ENCODE measurements at regions not wholly inside any gene's neighbourhood (a gene's known extent, or its start where the extent isn't known, plus 50 kb on each side); places are given as distances from the start of the nearest gene placed in this dataset.
"Not testable (repeated sequence)": the region's sequence is repeated elsewhere in the genome, so short reads cannot be mapped to it uniquely, and the experiment has no call there.

GRCh38 chr4:33467291-33467690 lies 2747.1 kb downstream of the PCDH7 start:
- DNase-seq, result no peak

DNA sequence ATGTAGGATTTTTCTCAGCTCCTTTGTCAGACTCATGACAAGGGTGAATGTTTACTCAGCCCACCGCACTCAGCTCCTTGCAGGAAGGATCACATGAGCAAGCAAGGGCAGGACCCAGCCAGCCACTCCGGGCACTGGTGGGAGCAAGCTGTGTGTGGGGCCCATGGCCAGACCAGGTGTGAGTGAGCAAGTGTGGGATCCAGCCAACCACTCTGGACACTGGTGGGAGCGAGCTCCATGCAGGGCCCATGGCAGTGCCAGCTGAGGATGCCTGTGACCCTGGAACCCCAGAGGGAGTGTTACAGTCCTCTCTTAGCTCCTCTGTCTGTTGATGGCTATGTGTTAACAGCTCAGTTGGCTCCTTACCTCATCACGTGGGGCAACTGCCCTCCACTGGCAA lies 2750.6 kb downstream of the PCDH7 start:
- DNase-seq, result no peak

GRCh38 chr4:33477715-33478114 lies 2757.5 kb downstream of the PCDH7 start:
- DNase-seq, result no peak

GRCh38 chr4:33482773-33483172 lies 2761.5 kb downstream of the ARAP2 start:
- DNase-seq, result no peak

GRCh38 chr4:33485111-33485510 lies 2759.2 kb downstream of the ARAP2 start:
- no peak for DNase-seq

DNA sequence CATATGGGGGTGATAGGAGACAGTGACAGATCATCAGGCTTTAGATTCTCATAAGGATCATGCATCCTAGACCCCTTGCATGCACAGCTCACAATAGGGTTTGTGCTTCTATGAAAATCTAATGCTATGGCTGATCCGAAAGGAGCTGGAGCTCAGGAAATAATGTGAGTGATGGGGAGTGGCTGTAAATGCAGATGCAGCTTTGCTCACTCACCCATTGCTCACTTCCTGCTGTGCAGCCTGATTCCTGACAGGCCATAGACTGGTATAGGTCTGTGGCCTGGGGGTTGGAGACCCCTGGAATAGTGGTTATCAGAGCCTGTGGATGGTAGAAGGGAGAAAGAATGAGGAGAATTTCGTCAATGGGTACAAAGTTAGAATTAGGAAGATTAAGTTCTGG lies 2751.1 kb downstream of the ARAP2 start:
- no peak for DNase-seq

DNA sequence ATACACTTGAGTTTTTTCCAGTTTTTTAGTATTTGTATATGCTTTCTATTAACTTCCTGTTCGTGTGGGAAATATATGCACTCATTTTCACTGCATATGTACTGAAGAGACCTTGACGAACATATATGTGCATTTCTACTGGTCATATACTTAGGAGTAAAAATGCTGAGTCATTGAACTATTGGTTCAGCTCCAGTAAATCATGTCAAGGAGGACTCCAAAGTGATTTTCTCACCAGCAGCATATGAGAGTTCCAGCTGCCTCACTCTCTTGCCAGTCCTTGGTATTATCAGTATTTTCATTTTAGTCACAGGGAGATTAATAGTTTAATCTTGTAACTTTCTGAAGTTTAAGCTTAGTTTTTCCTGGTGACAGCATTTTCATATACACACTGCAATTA lies 2750.2 kb downstream of the ARAP2 start:
- DNase-seq, result no peak

DNA sequence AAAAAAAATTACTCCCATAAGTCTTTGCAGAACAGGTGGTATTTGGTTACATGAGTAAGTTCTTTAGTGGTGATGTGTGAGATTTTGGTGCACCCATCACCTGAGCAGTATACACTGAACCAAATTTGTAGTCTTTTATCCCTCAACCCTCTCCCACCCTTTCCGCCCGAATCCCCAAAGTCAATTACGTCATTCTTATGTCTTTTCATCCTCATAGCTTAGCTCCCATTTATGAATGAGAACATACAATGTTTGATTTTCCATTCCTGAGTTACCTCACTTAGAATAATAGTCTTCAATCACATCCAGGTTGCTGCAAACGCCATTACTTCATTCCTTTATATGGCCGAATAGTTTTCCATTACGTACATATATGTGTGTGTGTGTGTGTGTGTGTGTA lies 2742.7 kb downstream of the ARAP2 start:
- DNase-seq, result not testable (repeated sequence)

GRCh38 chr4:33512397-33512796 lies 2731.9 kb downstream of the ARAP2 start:
- DNase-seq, result no peak

DNA sequence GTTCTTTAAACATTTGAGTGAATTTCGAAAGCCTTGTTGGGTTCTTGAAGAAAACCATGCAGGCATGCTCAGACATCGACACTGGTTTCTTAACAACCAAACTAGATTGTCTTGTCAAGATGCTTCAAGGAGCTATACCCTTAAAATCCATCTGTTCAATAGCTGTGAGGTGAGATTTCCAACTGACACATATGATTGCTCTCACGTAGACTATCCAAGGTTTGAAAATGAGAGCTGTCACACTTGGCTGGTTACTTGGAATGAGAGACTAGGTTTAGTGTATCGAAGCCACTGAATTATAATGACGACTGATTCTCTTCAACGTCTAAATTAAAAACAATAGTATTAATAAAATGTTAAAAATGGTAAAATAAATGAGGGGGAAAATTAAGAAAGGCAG lies 2725.5 kb downstream of the ARAP2 start:
- DNase-seq, result no peak

DNA sequence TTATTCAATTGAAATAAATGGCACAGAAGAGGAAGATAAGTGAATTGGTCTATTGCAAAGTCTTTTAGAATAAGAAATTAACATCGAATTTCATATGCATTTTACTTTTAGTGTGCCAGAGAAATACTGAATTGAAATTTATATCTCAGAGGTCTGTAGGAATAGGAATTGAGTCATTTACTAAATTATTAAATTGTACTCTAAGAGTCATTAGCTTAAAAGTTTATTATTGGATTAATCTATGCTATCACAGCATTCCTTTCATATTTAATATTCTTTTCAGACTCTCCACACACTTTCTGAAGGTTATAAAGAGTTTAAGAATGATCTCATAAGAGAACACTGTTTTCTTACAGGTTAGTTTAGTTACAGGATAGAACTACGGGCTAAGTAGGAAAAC lies 2711.5 kb downstream of the ARAP2 start:
- DNase-seq, result no peak

GRCh38 chr4:33536898-33537297 lies 2707.4 kb downstream of the ARAP2 start:
- no peak for DNase-seq

DNA sequence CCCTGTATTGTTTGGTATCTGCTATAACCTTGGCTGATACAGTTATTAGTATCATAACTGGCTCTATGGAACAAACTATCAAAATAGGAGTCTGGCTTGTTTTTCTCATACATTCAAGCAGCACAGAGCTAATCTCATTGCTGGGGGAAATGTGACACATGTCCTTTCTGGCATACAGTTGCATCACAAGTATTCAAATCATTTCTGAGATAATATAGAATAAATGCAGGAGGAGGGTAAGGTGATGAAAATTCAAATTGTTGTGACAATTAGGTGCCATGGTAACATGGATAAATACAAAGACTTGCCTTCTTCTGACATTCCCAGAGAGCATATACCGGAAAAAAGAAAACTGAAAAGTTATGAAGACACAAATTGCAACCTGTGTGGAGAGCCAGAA lies 2706.8 kb downstream of the ARAP2 start:
- DNase-seq, result no peak

DNA sequence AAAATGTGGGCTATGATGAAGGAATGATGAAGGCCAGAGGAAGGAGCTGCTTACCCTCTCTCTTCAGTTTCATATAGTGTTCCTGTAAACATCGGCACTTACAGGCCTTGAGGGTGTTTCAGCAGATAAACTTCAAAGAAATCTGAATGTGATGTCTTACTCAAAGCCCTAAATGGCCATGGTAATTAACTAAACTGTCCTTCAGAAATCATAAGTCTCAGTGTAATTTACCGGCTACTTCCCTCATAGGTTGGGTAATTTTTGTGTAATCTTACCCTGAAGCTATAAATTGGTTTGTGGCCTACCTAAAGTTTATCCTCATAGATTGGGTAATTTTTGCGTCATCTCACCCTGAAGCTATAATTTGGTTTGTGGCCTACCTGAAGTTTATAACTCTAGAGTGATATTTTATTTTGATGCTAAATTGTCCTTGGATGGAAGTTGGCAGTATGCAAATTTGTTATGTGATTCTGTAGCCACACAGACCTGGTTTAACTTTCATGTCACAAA lies 2700.3 kb downstream of the ARAP2 start:
- DNase-seq, result no peak

GRCh38 chr4:33551244-33551643 lies 2693.1 kb downstream of the ARAP2 start:
- no peak for DNase-seq

DNA sequence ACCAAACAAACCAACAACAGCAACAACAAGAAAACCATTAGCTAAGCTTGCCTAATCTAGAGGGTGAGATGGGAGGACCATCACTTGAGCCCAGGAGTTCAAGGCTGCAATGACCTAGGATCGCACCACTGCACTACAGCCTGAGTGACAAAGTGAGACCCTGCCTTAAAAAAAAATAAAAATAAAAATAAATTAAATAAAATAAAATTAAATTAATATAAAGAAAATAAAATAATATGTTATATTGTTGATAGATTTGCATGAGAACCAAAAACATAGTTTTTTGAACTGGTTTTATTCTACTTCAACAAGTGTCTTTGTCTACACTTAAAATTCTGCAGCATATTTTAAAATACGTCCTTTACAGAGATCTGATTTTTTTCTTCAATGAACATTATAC lies 2683.1 kb downstream of the ARAP2 start:
- DNase-seq, result no peak

- DNase-seq, result no peak
These were observed 2677.7 kb downstream of the ARAP2 start for GRCh38 chr4:33566649-33567048.

DNA sequence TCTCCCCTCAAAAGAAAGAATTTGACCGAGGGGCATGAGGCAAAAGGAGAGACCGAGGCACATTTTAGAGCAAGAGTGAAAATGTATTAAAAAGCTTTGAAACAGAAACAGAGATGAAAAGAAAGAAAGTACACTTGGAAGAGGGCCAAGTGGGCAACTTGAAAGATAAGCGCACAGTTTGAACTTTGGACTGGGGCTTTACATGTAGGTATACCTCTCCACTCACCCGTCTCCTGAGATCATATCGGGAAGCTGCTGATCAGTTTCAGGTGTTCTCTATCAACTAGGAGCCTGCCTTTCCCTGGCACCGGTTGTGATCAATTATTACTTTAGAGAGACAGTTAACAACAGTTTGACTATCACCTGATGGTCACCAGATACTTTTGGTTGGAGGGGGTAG lies 2666.5 kb downstream of the ARAP2 start:
- DNase-seq, result no peak

DNA sequence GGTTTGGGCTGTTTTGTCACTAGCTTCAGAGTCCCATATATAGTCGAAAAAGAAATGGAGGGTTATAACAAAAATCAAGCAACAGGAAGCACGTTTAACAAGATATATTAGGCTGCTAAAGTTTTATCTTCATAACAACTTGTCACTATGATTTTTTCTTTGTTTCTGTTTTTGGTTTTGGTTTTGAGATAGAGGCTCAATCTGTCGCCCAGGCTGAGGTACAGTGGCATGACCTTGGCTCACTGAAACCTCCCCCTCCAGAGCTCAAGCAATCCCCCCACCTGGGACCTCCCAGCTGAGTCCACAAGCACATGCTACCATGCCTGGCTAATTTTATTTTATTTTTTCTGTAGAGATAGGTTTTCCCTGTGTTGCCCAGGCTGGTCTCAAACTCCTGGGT lies 2664.4 kb downstream of the ARAP2 start:
- DNase-seq, result no peak

DNA sequence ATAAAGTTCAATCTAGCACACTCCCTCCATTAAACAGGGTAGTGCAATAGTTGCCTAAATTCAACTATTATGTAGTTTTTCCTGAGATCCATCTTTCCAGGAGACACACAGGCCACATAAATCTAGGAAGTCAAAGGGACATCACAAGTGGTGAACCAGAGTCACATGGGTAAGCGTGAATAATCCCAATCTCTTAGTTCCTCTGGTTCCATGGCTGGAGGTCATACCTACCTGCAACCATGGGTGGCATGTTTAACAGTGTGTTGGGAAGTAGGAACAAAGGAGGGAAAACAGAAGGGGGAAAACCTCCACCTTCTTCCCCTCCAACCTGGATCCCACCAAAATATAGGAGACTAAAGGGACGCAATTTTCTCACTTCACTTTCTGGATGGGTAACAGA lies 2651.6 kb downstream of the ARAP2 start:
- DNase-seq, result no peak

DNA sequence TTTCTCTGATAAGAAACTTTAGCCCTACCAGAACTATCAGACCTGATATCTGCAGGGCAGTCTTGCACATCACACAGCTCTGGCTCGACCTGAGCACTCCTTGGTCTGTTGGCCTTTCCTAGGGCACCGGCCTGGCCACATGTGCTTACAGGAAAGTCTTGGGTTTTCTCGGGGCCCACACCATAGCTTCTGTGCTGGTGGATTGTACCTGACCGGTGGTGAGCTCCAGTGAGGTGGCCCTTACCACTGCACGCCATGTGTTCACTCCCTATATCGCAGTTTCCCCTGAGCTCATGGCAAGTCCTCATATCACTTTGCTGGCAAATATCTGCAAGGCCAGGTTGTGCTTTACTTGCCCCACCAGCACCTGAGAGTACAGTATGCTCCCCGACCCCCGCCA lies 2637.4 kb downstream of the ARAP2 start:
- no peak for DNase-seq

GRCh38 chr4:33616121-33616520 lies 2628.2 kb downstream of the ARAP2 start:
- no peak for DNase-seq

DNA sequence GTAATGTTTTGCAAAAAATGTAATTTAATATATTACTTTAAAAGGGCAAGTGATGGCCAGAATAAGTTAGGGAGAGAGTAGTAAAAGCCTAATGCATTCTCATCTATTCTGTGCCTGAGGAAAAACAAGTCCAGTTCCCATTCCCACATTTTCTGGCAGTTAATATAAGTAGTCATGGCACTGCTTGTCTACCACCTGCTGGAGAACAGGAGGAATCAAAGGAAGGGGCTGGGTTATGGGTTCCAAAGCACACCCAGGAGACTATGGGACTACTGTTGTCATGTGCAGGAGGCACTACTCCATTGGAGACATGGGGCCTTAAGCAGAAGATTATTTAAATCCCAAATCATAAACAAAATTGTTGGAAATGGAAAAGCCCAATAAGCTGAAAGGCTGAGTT lies 2618.6 kb downstream of the ARAP2 start:
- no peak for DNase-seq

- DNase-seq, result no peak
These were observed 2618.1 kb downstream of the ARAP2 start for GRCh38 chr4:33626221-33626620.

- no peak for DNase-seq
These were observed 2616.0 kb downstream of the ARAP2 start for GRCh38 chr4:33628296-33628695.

DNA sequence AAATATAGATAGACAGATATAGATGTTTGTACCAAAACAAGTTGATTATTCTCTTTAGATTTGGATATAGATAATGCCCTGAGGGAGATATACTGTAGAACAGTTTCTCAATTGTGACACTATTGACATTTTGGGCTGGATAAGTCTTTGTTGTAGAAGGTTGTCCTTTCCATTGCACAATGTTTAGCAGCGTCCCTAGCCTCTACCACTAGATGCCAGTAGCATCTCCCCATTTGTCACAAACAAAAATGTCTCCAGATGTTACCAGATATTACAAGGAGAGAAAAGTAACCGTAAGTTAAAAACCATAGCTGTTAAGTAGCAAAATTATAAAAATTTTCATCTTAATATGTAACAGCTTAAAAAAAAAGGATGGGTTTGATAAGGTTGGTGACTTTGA lies 2595.3 kb downstream of the ARAP2 start:
- no peak for DNase-seq

Data from CD4-positive, alpha-beta T cell treated with Interleukin-17A for 1 hour (primary cell).